GM20431 (cell line): ENCODE measurements at regions not wholly inside any gene's neighbourhood (a gene's known extent, or its start where the extent isn't known, plus 50 kb on each side); places are given as distances from the start of the nearest gene placed in this dataset.

ENCODE experiments used
- in situ Hi-C: fragments of 300-500 bp; cut with MseI, MboI; formaldehyde crosslinking; loops from one replicate; pipeline ENCODE4 v1.15.0; 2020; ENCODE audit warnings: low sequenced_read_pairs; ENCODE audit not compliant: unreplicated experiment

DNA sequence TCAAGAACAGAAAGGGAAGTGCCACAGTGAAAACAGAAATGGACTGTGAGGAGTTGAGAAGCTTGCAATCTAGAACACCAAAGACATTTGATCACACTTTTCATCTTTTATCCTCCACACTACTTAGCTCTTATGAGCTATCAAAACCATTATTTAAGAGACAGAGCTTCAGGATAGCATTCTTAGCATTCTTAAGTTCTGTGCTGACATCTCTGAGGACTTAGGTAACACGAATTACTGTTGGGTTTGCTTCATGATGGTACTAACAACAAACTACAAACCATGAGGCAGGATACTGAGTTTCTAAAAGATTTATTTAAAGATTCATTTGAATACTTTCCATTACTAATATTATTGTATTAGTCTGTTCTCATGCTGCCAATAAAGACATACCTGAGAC is 1038.6 kb downstream of the TUSC7 start:
- in situ Hi-C loops: no loop called here

DNA sequence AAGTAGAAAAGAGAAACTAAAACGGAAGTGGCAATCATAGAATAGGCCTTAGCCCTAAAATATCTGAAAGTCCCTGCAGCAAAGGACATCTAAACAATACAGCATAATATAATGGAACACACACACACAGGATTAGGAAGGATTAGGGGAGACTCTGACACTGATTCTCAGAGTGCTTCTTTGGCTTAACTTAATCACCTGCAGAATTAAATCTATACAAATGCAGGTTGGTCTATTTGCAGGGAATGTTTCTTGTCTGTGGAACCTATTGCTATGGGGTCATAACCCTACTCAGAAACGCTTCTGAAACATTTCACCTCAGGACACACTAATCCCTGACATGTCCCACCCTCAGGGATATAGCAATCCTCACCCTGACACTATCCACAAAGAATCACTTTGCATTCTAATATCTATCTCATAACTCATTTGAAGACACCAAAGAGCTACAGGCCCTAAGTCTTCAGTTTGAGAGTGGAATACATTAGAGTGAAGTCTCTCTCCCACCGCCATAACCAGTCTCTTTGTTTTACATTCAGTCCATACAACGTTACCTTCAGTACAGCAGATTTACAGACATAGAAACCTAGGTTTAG is 1041.2 kb downstream of the TUSC7 start:
- in situ Hi-C loops: no loop called here

DNA sequence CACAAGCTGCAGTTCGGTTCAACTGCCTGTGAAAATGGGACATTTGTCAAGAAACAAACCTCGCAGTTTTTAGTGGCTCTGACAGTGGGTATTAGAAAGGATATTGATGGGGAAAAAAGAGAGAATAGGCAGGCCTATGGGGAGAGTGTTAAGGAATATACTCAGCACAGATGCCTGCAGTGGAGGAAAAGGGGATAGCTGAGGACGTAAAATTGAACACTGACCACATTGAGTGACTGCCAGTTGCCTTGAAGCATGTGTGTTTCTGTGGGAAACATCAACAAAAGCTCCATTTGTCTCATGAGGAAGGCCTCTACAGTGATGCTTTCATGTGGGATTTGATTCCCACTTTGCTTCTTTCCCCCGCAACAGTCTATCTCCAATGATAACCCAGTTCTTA is 1042.1 kb downstream of the TUSC7 start:
- in situ Hi-C loops: no loop called here

DNA sequence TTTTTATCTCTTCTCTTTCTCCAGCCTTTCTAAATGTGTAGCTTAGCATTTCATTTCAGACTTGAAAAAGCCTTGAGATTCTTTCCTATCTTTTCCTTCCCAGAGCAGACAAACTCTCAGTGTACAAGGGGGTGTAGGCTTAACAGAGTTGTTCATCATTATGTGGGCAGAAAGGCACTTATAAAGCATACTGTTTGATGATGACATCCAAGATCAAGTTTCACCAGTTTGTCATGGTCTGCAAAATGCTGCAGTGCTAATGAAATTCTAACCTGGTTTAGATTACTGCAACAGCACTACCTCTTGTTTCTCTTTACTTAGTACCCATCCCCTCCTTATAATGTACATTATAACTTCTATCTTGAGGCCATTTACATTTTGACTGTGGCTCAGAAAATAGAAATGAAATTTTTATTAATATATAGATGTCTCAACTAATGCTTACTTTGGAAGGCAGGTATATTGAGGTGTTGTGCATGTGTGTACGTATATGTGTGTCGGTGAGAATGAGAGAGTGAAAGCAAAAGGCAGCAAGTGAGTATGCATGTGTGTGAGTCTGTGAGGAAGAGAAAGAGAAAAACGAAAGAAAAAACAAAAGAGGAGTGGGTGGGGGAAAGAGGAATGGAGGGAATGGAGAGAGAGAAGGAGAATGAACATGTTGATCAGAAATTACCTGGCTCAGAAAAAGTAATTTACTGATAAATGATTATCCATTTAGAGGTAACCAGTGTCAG is 1043.6 kb downstream of the TUSC7 start:
- in situ Hi-C loops: no loop called here

DNA sequence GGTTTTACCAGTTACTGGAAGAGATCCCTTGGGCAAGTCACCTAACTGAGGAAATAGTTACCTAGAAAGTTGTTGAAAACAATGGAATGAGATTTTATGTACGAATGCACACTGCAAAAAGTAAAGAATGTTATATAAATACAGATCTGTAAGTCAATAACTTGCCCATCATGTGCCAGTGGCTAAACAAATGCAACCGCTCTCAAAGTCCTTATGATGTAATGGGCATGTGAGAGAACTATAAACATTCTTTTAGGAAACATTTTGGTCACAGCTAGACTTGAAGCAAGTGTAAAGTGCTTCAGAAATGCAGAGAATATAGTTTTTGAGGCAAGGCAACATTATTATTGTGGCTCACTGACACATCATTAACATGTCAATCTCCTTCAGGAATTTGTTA is 1044.5 kb downstream of the TUSC7 start:
- in situ Hi-C loops: no loop called here

DNA sequence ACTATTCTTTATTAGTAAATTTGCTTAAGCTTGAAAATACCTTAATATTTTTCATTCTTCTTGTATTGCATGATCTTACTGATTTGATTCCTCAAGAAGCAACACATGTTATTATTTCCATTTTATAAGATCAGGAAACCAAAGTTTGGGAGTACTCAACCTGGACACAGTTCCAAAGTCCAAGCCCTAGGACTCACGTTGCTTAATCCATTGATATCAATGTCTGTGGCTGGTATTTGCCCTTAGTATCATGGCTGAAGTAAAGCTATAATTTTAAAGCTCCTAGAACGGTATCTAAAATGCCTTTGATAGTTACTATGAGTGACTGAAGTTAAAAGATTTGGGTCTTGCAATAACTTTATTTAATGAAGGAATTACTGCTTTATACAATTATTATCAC is 1045.3 kb downstream of the TUSC7 start:
- in situ Hi-C loops: no loop called here

DNA sequence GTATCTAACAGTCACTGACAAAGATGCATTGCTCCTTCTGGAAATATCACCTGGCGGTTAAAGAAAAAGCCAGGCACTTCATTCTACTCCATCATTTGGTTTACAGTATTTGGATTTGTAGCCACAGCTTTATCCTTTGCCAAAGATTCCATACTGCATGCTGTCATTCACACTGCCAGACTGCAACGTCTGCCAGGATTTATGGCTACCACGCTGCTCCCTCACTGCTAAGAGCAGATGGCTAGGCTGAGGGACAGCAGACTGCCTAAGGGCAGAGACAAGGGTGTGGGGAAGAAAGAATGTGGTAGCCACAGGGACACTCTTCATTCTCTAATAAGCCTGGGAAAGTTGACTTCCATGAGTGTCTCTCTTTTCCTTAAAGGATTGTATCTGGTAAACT is 1047.0 kb downstream of the TUSC7 start:
- in situ Hi-C loops: no loop called here

DNA sequence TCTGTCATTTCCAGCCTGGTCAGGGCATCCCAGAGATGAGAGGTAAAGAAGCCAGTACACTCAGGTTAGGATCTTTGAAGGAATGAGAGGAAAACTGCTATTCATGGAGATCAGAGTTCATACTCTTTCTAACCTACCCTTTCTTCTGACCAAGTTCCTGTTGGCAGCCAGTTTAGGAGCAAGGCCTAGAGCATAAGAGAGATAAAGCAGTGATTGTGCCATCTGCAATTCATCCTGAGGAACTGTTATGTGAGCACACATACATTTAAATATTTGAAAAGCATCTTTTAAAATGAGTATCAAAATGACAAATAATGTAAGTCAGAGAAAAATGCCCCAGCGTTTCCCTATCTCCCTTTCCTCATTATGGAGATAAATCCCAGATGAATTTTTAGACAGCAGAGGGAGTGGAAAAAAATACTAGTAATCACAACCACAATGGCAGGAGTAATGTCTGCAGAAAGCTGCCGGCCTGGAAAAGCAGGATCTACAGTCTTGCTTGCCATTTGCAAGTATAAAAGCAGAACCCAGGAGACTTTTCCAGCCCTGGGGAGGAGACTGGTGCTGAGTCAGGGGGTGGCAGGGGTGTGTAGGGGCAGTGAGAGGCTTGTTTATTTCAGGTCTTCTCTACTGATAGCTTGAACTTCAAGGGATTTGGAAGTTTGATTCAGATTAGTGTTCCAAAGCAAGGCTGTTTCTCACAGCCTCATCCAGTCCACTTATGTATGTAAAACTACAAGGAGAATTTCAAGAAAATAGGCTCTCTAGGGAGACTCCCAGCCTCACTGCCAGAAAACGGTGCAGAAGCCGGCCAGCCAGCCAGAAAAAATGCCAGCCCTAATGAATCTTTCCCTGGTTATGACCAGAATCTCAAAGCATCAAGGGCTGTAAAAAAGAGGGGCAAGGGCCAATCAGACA is 1052.4 kb downstream of the TUSC7 start:
- in situ Hi-C loops: no loop called here

DNA sequence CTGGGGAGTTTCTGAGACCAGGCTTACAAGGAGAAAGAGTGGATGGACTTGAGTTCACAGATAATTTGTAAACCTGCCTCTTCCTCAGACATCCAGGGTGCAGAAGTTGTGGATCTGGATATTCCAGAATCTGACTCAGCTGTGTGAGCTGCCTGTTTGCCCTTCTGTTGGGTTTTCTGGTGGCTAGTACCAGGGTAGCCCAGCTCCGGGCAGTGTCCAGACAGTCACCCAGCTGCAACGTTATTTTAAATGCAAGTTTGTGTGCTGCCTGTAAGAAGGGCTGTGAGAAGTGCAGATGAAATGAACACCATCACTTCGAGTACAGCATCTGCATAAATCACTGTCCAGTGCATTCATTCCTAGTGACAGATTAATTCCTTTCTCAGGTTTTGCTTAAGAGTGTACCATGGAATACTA is 1053.0 kb downstream of the TUSC7 start:
- in situ Hi-C loops: no loop called here

DNA sequence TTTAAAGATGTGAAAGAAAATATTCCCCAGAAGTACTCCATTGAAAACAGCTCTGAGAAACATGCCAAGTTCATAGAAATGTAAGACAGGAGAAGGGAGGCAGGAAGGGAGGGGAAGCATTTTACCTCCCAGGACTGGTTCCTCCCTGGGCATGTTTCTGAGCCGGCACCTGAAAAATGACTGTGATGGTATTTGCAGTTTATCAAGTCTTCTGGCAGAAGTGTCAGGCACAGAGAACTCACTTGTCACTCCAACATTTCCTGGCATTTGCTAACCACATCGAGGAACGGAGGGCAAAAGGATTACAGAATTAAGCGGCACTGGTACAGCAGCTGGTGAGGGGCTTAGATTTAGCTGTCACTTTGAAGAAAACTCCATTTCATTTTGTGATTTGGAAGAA is 1054.0 kb downstream of the TUSC7 start:
- in situ Hi-C loops: no loop called here

DNA sequence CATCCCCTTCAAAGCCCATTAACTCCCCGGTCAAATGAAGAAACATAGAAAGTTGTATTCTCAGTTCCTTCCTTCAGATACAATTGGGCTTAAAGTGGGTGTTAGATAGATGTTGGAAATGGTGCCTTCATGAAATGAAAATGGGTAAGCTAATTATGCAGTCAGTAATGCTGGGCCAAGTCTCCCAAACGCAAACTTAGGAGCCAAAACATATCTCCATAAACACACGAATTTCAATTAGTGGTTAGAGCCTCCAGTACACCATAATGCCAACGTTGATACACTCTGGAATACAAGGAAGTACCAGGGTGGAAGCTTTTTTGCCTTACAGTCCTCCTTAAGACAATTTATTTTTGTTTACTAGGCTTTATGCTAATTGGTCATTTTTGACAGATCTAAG is 1059.0 kb downstream of the TUSC7 start:
- in situ Hi-C loops: no loop called here

DNA sequence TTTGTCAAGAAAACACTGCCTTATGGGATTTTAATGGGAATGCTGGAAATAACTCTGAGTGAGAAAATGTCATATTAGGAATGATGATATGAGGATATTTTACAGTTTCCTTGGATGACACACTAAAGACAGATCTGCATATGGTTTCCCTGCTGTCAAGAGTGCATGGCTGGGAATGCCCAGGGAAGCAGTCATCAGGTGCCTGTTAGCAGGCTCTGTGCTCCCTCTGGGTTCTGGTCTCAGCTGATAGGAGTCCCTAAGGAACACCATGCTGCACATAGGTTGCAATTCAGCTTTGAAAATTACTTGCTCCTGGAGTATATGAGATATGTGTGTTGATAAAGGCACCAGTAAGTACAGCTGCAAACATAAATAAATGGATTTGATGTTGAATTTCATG is 1064.6 kb downstream of the TUSC7 start:
- in situ Hi-C loops: no loop called here

DNA sequence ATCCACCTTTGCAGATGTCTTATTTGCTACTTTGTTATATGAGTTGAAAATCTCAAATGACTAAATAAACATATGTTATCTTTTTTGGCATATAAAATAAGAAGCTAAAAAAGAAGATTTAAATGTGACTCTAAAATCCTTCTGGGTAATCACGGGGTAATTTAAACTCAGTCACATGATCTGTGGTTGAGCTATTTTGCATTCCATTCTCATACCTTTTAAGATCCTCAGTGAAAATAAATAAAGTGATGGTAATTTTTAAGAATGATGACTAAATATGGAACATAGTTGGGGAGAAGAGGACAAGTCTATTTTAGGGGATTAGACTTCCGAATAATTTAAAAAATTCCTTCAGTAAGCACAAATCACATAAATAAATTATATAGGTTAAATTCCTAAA is 1076.8 kb downstream of the TUSC7 start:
- in situ Hi-C loops: no loop called here

DNA sequence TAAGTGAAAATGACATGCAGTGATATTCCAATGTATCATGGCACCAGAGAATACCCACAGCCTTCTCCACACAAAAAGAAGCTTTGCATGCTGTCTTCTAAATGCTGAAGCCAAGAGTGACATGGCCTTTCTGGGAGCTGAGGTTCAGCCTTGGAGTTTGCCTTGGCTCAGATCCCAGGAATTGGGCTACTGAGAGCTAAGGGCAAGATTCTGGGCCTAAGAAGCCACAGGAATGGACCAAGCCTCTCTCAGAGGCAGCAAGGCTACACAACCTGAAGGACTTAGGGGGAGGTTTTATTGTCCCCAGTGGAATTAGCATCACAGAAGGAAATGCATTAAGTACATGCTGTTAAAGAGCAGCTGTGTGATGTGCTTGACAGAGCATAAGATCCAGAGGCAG is 1078.5 kb downstream of the TUSC7 start:
- in situ Hi-C loops: no loop called here

DNA sequence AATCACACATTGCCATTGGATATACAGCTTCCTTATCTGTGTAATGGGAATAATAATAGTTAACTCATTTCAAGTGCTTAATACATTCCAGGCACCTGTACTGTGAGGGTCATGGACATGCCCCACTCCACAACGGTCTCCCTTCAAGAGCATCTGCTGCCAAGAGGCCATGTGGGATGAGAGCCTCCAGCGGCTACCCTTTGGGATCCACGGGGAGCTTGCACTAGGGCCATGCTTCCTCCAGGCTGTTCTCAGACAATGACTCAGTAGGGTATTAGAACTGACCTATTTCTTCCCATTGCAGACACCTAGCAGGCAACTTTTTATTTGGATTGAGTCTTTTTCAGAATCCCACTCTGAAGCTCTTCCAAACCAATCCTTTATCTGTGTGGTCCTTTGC is 1078.9 kb downstream of the TUSC7 start:
- in situ Hi-C loops: no loop called here

DNA sequence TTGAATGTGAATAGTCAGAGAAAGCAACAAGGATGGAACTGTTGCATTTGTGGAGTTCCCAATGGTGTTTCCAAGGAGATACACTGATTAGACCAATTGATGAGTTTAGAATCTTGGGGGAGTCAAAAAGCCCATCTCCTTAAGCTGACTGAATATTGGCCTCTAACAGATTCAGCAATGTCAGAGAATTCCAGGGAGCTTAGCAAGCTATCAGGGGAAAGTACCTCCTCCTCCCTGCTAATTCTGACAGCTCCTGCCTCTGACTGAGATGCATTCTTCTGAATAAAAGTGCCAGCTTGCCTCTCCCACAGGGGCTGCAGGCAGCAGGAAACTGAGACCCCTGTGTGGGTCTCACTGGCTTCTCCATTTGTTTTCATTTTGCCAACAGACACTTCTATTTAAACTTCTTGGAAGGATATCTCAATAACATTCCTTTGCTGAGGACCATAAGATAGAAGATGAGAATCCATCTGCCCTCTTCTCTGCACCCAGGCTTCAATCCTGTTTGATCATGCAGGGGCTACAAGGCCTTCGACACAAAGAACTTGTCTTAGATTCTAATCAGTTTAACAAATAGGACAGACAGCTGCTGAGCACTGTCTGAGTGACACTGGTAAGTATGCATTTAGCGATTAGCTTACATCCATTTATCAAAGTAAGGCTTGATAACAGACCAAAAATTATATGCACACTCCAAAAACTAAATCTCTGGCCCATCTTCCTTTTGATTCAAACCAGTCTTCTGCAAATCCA is 1080.8 kb downstream of the TUSC7 start:
- in situ Hi-C loops: no loop called here

DNA sequence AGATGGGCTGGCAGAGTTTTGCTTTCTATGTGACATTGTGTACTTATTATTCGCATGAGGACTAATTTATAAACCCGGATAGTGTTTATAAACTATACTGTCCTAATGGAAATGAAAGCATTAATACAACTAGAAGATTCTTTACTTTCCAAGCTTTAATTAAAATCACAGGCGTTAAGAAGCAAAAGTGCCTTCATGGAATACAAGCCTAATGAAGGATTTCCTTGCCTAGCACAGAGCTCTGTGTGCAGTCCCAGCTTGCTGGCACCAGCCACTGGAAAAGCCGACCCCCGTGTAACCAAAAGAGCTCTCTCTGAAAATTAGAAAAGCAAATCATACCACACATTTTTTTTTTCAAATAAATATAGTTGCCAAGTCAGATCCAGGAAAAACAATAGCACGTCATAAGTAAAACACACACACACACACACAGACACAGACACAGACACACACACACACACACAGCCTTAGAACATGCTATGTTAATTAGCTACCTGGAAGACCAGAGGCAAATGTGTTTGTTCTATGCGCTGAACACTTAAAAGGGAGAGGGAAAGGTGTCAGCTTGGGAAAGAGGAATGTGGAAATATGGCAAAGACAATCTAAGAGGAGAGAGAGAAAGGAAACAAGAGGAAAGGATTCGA is 1084.2 kb downstream of the TUSC7 start:
- in situ Hi-C loops: no loop called here

DNA sequence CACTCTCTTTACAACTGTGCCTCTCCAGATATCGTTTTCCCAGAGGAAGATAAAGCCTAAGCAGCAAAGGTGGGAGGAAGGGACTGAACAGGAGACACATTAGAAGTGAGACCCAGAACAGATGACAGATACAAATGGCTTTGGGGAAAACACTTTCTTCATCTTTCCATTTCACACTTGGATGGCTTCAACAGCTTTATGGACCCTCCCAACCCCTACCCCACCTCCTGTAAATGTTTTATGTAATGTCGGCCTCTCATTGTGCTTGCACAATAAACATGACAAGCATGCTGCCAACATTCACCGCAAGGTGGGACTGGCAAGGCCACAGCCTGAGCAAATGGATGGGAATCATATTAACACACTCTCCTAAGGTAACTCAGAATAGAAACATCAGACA is 1088.6 kb downstream of the TUSC7 start:
- in situ Hi-C loops: no loop called here

DNA sequence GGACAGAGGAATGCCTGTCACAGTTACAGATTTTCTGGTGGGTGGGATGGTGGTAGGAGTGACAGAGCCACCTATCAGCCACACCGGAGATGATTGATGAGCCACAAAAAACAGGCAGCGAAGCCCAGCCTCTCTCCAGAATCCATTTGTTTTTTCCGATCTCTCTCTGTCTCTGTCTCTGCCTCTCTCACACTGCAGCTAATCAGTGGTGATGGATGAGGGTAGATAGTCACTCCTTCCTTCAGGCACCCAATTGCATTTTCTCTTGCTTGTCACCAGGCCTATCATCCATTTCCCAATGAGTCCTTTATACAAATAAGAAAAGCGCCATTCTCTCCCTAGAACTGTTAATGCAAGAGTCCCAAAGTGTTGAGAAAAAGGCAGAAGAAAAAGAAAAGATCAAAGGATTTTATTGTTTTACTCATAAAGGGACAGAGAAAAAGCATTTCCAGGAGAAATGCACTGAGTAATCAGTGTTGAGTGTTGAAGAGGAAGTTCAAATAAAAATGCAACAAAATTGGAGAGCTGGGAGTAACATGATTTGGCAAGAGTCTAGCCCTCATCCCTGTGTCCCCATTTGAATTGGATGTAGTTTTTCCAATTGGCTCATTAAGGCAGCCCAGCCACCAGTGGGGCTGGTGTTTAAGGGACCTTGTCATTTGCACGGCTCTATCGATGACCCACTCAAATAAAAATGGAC is 1089.3 kb downstream of the TUSC7 start:
- in situ Hi-C loops: no loop called here
